Caco-2 (cell line): ENCODE measurements at regions not wholly inside any gene's neighbourhood (a gene's known extent, or its start where the extent isn't known, plus 50 kb on each side); places are given as distances from the start of the nearest gene placed in this dataset.

ENCODE experiments used
- BruUV-seq: library from RNA; stranded (reverse); fragments of 400-500 nt; replicated peaks from 2 replicates; lab custom pipeline; 2021; lab: Mats Ljungman, UMichigan
- CTCF ChIA-PET: fragments of 300-600 bp; sonication (Branson Sonifier 250); formaldehyde crosslinking; loops from one replicate; lab custom pipeline; 2022; ENCODE audit warnings: antibody characterized with exemption; lab: Charles Lee
- POLR2A ChIA-PET: fragments of 300-600 bp; sonication (Branson Sonifier 250); formaldehyde crosslinking; loops from one replicate; lab custom pipeline; 2022; ENCODE audit warnings: antibody characterized with exemption; lab: Charles Lee
- DNase-seq, 2 experiments: peaks; one replicate each; pipeline versions ENCODE4 v3.0.0 to v3.0.0-alpha.2; 2020 to 2022
- H3K27me3 ChIP-seq: replicated peaks from 2 replicates; pipeline ENCODE4 v1.6.0; 2011; ENCODE audit warnings: low read length; ENCODE audit not compliant: control insufficient read depth, insufficient read depth
- H3K36me3 ChIP-seq: 2 replicates; pipeline ENCODE4 v1.5.1; 2011; ENCODE audit warnings: low read length; ENCODE audit not compliant: control insufficient read depth, insufficient read depth
- H3K4me1 ChIP-seq: fragments of 250-450 bp; sonication (Bioruptor Pico); 2 replicates; pipeline ENCODE4 v1.5.1; 2020; ENCODE audit warnings: mild to moderate bottlenecking
- H3K4me3 ChIP-seq: 2 replicates; pipeline ENCODE4 v1.5.1; 2011; ENCODE audit warnings: low read depth, mild to moderate bottlenecking, control low read depth, low read length
- H3K9me3 ChIP-seq: fragments of 250-450 bp; sonication (Bioruptor Pico); 2 replicates; pipeline ENCODE4 v1.5.1; 2020; ENCODE audit warnings: mild to moderate bottlenecking, moderate library complexity
- H3K27ac Mint-ChIP-seq: one replicate; pipeline ENCODE4 v1.8.0; 2022; ENCODE audit warnings: mixed read lengths; ENCODE audit not compliant: unreplicated experiment
- H3K27me3 Mint-ChIP-seq: one replicate; pipeline ENCODE4 v1.8.0; 2022; ENCODE audit warnings: mixed read lengths; ENCODE audit not compliant: insufficient read depth, unreplicated experiment
- H3K36me3 Mint-ChIP-seq: one replicate; pipeline ENCODE4 v1.8.0; 2022; ENCODE audit warnings: mild to moderate bottlenecking, mixed read lengths; ENCODE audit not compliant: insufficient read depth, unreplicated experiment
- H3K4me1 Mint-ChIP-seq: one replicate; pipeline ENCODE4 v1.8.0; 2022; ENCODE audit warnings: low read depth, mixed read lengths; ENCODE audit not compliant: unreplicated experiment
- H3K4me3 Mint-ChIP-seq: one replicate; pipeline ENCODE4 v1.8.0; 2022; ENCODE audit warnings: mild to moderate bottlenecking, moderate library complexity, mixed read lengths; ENCODE audit not compliant: unreplicated experiment
- H3K9me3 Mint-ChIP-seq: one replicate; pipeline ENCODE4 v1.8.0; 2022; ENCODE audit warnings: mixed read lengths; ENCODE audit not compliant: unreplicated experiment
- intact Hi-C: fragments of 100-400 bp; cut with micrococcal nuclease; formaldehyde crosslinking; loops from one replicate; pipeline ENCODE4 v1.10.0; 2022; ENCODE audit not compliant: unreplicated experiment
- TF ChIP-seq, protein P1 (sequence below), 2 experiments: fragments of 200-600 bp in 1 of 2; IDR thresholded peaks; 1 replicate in 1 of 2; 2 replicates in 1 of 2; pipeline versions ENCODE4 v1.5.1 to v1.8.0; 2011 to 2022; ENCODE audit warnings: antibody characterized with exemption in 1 of 2, control low read depth in 1 of 2, inconsistent platforms in 1 of 2, low read depth in 1 of 2, low read length in 1 of 2, mild to moderate bottlenecking in 1 of 2, moderate library complexity in 1 of 2; ENCODE audit not compliant: insufficient read depth in 1 of 2, severe bottlenecking in 1 of 2, unreplicated experiment in 1 of 2

DNA sequence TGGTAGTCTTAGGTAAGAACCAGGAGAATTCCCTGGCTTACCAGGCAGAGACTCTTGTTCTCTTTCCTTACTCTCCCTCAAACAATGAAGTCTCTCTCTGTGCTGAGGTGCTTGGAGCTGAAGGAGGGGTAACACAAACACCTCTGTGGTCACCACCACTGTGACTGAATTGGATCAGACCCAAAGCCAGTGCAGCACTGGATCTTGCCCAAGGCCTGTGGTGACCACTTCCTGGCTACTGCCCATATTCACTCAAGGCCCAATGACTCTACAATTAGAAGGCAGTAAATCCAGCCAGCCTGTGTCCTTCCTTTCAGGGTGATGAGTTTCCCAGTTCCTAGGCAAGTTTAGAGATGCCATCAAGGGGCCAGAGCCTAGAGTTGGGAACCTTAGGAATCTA lies 706.8 kb downstream of the SLC4A3 start:
- DNase-seq = no peak
- no TSS peak for BruUV-seq
- H3K4me1 ChIP-seq = no peaks in the 10 kb centered on the region
- Mint-ChIP-seq H3K36me3 (no peaks in the 10 kb centered on the region), H3K9me3 (peaks cover 15% of the 10 kb centered on the region), H3K27me3 (peaks cover 3% of the 10 kb centered on the region), H3K27ac (no peak overlapping the region), H3K4me1 (no peaks in the 10 kb centered on the region), H3K4me3 (no peak overlapping the region)
- no peak overlapping the region for H3K4me3 ChIP-seq
- CTCF ChIA-PET = no interaction called here
- no peaks in the 10 kb centered on the region for H3K36me3 ChIP-seq
- POLR2A ChIA-PET = no interaction called here
- TF ChIP-seq, protein P1, sequence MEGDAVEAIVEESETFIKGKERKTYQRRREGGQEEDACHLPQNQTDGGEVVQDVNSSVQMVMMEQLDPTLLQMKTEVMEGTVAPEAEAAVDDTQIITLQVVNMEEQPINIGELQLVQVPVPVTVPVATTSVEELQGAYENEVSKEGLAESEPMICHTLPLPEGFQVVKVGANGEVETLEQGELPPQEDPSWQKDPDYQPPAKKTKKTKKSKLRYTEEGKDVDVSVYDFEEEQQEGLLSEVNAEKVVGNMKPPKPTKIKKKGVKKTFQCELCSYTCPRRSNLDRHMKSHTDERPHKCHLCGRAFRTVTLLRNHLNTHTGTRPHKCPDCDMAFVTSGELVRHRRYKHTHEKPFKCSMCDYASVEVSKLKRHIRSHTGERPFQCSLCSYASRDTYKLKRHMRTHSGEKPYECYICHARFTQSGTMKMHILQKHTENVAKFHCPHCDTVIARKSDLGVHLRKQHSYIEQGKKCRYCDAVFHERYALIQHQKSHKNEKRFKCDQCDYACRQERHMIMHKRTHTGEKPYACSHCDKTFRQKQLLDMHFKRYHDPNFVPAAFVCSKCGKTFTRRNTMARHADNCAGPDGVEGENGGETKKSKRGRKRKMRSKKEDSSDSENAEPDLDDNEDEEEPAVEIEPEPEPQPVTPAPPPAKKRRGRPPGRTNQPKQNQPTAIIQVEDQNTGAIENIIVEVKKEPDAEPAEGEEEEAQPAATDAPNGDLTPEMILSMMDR (IDR thresholded peaks at IDR 0.05; ENCODE audit: insufficient read depth in 1 of 2, low read depth in 1 of 2, low read length in 1 of 2, severe bottlenecking in 1 of 2, unreplicated experiment in 1 of 2) = no peak
- intact Hi-C loops = no loop called here
- H3K9me3 ChIP-seq = no peaks in the 10 kb centered on the region
- H3K27me3 ChIP-seq = no peaks in the 10 kb centered on the region

DNA sequence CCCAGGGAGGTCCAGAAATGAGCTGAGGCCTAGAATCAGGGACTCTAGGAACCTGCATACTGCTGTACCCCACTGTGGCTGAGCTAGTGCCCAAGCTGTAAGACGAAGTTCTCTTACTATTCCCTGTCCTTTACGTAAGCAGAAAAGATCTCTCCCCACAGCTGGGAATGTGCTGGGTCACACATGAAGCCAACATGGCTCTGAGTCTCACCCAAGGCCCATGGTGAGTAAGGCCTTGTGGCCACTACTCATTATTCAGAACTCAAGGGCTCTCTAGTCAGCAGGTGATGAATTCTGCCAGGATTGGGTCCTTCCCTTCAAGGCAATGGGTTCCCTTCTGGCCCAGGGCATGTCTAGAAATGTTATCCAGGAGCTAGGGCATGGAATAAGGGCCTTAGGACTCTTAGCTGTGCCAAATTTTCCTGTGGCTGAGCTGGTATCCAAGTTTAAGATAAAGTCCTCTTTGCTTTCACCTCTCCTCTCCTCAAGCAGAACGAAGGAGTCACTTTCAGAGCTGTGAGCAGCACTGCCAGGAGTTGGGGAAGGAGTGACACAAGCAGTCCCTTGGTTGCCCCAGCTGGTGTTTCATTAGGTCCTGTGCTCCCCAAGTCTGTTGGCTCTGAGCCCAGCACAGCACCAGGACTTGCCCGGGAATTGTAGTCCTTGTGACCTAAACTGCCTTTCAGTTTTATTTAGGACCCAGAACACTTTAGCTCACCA lies 707.6 kb downstream of the SLC4A3 start:
- Histone ChIP-seq H3K9me3 (no peaks in the 10 kb centered on the region), H3K4me3 (no peak overlapping the region), H3K4me1 (no peaks in the 10 kb centered on the region), H3K27me3 (no peaks in the 10 kb centered on the region), H3K36me3 (no peaks in the 10 kb centered on the region)
- DNase-seq = no peak
- Mint-ChIP-seq H3K36me3 (no peaks in the 10 kb centered on the region), H3K4me3 (no peak overlapping the region), H3K9me3 (peaks cover 15% of the 10 kb centered on the region), H3K27me3 (peaks cover 3% of the 10 kb centered on the region), H3K27ac (no peak overlapping the region), H3K4me1 (no peaks in the 10 kb centered on the region)
- CTCF ChIA-PET = no interaction called here
- no TSS peak for BruUV-seq
- TF ChIP-seq, protein P1 (IDR thresholded peaks at IDR 0.05; ENCODE audit: insufficient read depth in 1 of 2, low read depth in 1 of 2, low read length in 1 of 2, severe bottlenecking in 1 of 2, unreplicated experiment in 1 of 2) = no peak
- intact Hi-C loops = no loop called here
- POLR2A ChIA-PET = no interaction called here

DNA sequence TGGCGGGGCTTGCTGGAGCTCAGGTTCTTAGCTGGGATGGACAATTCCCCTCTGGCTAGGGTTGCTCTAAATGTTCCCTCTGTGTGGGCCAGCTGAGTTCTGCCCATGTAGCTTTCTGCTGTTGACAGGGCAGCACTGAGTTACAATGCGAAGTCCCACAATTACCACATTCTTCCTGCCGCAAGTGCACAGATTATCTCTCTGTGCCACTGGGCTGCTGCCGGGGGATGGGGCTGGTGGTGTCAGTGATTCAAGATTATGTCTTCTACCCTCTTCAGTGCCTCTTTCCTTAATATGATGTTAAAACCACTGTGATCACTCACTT lies 708.1 kb downstream of the SLC4A3 start:
- no peaks in the 10 kb centered on the region for H3K4me1 Mint-ChIP-seq
- Histone ChIP-seq H3K4me3 (no peak overlapping the region), H3K36me3 (no peaks in the 10 kb centered on the region), H3K27me3 (no peaks in the 10 kb centered on the region), H3K9me3 (no peaks in the 10 kb centered on the region), H3K4me1 (no peaks in the 10 kb centered on the region)
- TF ChIP-seq, protein P1 (IDR thresholded peaks at IDR 0.05; ENCODE audit: insufficient read depth in 1 of 2, low read depth in 1 of 2, low read length in 1 of 2, severe bottlenecking in 1 of 2, unreplicated experiment in 1 of 2) = no peak
- H3K27me3 Mint-ChIP-seq = peaks cover 5% of the 10 kb centered on the region
- H3K27ac Mint-ChIP-seq = no peak overlapping the region
- no peak overlapping the region for H3K4me3 Mint-ChIP-seq
- no peak for DNase-seq
- peaks cover 10% of the 10 kb centered on the region for H3K9me3 Mint-ChIP-seq
- no peaks in the 10 kb centered on the region for H3K36me3 Mint-ChIP-seq
- BruUV-seq = no TSS peak
- POLR2A ChIA-PET = no interaction called here
- CTCF ChIA-PET = no interaction called here
- intact Hi-C loops = no loop called here
